NCI-H2196 treated with DMSO at 0.1 percent for 48 hours (cell line): ENCODE measurements at regions not wholly inside any gene's neighbourhood (a gene's known extent, or its start where the extent isn't known, plus 50 kb on each side); places are given as distances from the start of the nearest gene placed in this dataset.

ENCODE experiments used
- DNase-seq: peaks from one replicate; lab custom pipeline; 2025; ENCODE audit not compliant: unreplicated experiment; lab: John Stamatoyannopoulos, UW

GRCh38 chr2:34070196-34070595 is 471.1 kb upstream of the FAM98A start:
- no peak for DNase-seq

- no peak for DNase-seq
Observed at GRCh38 chr2:34069604-34070003, 470.5 kb upstream of the FAM98A start.

GRCh38 chr2:34050413-34050812 is 451.3 kb upstream of the FAM98A start:
- DNase-seq: no peak

GRCh38 chr2:34045101-34045655 is 446.1 kb upstream of the FAM98A start:
- no peak for DNase-seq

GRCh38 chr2:34037886-34038285 is 438.8 kb upstream of the FAM98A start:
- no peak for DNase-seq

- DNase-seq: no peak
Observed at GRCh38 chr2:34037157-34037556, 438.1 kb upstream of the FAM98A start.

- no peak for DNase-seq
Observed at GRCh38 chr2:34031097-34031496, 432.0 kb upstream of the FAM98A start.

GRCh38 chr2:34030273-34030672 is 431.2 kb upstream of the FAM98A start:
- no peak for DNase-seq

- DNase-seq: no peak
Observed at GRCh38 chr2:34029073-34029472, 430.0 kb upstream of the FAM98A start.

GRCh38 chr2:34025196-34025595 is 426.1 kb upstream of the FAM98A start:
- DNase-seq: no peak

- peak; percentile 2 for DNase-seq
Observed at GRCh38 chr2:34012715-34013302, 413.7 kb upstream of the FAM98A start.

- no peak for DNase-seq
Observed at GRCh38 chr2:34011684-34012083, 412.6 kb upstream of the FAM98A start.

GRCh38 chr2:34005901-34006300 is 406.8 kb upstream of the FAM98A start:
- DNase-seq: no peak

GRCh38 chr2:34004936-34005335 is 405.8 kb upstream of the FAM98A start:
- no peak for DNase-seq

GRCh38 chr2:34003795-34004194 is 404.7 kb upstream of the FAM98A start:
- DNase-seq: no peak

GRCh38 chr2:34001557-34001956 is 402.5 kb upstream of the FAM98A start:
- no peak for DNase-seq

- DNase-seq: no peak
Observed at GRCh38 chr2:33984131-33984530, 385.0 kb upstream of the FAM98A start.

GRCh38 chr2:33978471-33978870 is 379.4 kb upstream of the FAM98A start:
- no peak for DNase-seq

GRCh38 chr2:33975498-33975897 is 376.4 kb upstream of the FAM98A start:
- no peak for DNase-seq

- DNase-seq: no peak
Observed at GRCh38 chr2:33967103-33967502, 368.0 kb upstream of the FAM98A start.

GRCh38 chr2:33958591-33958990 is 359.5 kb upstream of the FAM98A start:
- DNase-seq: no peak

- no peak for DNase-seq
Observed at GRCh38 chr2:33949371-33949770, 350.3 kb upstream of the FAM98A start.

- DNase-seq: no peak
Observed at GRCh38 chr2:33946193-33946592, 347.1 kb upstream of the FAM98A start.
